ENCODE measurements at regions not wholly inside any gene's neighbourhood (a gene's known extent, or its start where the extent isn't known, plus 50 kb on each side); places are given as distances from the start of the nearest gene placed in this dataset.

DNA sequence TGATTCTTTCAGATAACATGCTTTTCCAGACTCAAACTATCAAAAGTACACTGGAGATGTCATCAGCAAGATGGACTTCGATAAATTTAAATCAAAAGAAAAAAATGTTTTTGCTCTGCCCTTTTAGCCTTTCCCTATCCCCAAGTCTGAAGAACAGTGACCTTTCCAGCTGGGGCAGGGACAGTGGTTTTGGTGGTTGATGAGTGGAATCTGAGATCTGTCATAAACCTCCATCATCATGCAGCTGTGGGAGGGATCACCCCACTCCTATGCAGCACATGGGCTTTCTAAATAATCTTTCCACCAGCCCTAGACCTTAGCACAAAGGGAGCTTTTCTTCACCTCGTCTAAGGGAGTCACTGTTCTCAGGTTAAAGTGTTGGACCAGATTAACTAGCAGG is 869.5 kb upstream of the SOX9 start:
- DNase-seq = no peak

DNA sequence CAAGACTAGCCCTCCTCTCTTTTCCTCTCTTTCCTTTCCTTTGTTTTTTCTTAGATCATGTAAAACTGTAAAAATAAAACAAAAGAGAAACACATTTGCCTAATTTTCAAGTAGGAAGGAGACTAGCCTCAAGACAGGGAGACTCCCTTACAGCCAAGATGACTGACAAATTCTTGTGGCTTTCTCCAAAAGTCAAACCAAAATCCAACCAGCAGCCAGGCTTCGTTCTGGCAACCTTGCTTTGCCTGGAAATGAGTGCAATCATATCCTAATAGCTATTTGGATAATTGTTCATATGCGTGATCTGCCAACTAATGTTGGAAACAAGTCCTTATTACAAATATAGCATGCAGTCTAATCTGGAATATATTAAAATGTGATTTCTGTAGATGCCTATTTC is 868.9 kb upstream of the SOX9 start:
- no peak for DNase-seq

DNA sequence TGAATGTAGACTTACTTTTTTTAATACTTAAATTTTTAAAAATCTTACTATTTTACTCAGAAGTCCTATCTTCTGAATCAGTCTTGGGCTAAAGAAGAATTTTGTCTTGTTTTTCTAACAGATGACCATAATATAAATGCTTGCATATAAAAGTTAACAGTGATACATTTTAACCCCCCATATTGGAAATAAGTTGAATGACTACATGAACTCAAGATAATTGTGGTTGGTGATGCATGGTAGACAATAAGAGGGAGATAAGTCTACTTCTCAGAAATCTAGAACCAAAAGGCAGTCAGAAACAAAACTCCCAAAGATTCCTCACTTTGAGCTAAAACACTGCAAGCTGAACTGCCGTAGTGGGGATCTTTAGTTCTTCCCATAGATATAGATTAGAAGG is 868.4 kb upstream of the SOX9 start:
- no peak for DNase-seq

DNA sequence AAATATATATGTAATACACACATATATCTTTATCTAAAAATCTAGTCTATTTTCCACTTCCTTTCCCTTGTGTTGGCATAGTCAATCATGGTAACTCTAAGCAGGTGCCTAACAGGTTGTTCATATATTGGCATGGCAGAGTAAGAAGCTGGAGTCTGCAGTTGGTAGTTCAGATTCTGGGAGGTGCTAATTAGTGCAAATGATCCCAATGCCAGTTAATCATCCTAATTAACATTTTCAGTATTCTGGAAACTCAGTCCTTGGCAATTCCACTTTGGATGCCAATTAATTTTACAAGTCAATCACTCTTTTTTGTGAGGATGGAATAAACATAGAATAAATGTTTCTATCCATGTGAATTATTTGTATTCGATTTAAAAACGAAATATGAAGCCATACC is 863.7 kb upstream of the SOX9 start:
- no peak for DNase-seq

DNA sequence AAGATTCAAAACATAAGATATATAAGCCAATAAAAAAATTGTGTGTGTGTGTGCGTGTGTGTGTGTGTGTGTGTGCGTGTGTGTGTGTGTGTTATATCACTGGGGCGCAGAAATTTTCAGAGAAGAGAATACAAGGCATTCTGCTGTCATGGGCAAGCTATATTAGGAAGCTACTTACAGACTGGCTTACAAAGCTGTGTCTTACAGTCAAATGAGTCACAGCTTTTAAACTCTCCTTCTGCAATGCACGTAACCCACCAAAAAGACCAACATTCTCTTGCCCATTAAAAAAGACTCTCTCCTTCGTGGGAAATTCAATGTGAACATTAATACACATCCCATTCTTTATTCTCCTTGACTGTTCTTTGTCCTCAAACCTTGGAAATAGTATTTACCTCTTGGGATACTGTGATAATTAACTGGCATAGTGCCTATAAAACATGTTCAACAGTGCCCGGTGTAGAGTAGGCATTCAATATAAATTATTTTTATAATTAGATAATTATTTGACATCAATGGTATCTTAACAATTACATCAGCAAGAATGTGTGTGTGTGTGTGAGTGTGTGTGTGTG is 860.4 kb upstream of the SOX9 start:
- DNase-seq = no peak

DNA sequence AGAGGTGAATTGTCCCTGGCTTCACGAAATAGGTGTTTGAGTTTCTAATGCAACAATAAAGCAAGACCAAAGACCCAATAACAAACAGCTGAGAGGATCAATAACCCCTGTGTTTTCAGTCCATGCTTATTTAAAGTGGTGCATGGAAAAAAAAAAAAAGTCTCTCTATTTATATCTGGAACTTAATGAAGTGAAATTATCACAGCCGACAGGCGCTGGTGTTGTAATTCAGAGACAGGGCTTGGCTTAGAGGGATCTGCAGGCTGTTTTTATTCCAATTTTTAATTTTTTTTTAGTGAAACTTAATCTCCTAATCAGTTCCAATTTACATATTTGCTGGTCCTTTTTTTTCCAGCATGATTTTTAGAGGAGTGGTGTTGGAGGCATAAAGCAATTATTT is 858.2 kb upstream of the SOX9 start:
- no peak for DNase-seq

DNA sequence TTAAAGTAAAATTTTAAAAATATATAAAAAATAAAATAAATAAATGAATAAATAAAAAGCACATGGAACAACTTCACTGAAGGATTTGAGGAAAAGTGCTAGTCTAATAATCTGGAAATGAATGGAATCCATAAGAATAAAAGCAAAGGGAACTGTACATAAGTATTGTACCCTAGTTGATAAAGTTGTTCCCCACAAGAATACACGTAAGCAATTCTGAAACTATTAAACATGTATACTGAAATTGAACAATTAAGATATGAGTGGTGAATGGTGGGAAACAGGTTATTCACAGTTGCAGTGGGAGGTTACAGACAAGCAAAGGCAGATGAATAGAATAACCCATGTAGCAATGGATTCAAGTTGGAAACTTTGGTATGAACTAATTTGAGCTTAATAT is 853.2 kb upstream of the SOX9 start:
- no peak for DNase-seq

DNA sequence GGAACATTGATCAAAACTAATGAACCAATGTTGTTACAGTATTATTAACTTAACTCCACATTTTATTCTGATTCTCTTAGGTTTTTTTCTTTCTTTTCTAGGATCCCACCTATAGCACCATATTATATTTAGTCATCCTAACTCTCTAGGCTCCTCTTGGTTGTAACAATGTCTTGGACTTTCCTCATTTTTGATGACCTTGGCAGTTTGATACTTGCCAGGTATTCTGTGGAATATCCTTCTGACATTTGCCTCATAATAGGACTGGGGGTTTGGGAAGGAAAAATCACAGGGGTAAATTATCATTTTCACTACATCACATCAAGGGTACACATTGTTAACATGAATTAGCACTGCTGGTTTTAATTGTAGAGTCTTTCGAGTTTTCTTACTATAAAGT is 851.6 kb upstream of the SOX9 start:
- DNase-seq = no peak

DNA sequence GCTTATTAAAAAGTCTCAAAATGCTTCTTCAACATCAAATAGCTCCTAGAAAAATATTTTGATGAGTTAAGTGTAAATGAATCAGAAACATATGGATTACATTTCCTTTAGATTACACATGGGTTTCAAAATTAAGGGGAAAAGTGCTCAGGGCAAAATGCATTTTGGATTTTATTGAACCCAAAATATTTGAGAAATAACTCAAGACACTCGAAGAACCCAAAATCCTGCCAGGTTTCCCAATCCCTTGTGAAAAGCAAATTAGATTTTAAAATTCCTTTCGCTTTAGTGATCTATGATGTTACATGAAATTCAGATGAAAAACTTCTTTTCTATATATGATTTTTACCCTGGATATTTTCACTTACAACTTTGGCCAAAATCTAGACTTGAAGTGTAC is 847.4 kb upstream of the SOX9 start:
- DNase-seq = no peak

DNA sequence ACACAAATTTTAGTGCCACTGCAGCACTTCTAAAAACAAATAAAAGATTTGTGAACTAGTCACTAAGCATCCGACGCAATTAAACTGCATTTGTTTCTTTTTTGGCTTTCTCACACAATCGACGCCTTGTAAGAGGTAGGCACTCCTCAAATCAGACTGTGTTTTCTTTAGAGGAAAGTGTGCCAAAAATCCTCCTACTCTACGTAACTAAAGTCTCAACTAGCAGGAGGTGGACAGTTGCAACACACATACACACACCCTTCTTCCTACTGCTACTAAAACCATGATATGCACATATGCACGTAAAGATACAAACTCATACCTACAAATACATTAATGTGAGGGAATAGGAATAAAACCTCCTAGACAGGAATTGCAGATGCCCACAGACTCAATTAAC is 844.7 kb upstream of the SOX9 start:
- no peak for DNase-seq

DNA sequence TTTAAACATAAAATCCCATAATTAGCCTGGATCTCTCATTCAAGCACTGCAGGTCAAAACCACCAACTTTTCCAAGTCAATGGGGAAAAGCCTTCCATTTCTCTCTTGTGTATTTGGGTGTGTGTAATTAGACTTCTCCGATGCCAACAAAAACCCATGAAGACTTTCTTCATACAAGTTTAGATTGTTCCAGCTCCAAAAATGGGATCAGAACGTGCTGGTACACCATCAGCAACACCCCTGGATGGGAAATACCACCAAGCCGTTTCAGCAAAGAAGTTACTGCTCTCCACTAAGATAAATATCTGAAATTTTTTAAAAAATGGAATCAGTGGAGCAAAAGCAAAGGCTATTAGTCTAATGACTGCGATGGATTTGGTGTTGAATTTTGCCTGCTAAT is 837.3 kb upstream of the SOX9 start:
- DNase-seq = no peak

DNA sequence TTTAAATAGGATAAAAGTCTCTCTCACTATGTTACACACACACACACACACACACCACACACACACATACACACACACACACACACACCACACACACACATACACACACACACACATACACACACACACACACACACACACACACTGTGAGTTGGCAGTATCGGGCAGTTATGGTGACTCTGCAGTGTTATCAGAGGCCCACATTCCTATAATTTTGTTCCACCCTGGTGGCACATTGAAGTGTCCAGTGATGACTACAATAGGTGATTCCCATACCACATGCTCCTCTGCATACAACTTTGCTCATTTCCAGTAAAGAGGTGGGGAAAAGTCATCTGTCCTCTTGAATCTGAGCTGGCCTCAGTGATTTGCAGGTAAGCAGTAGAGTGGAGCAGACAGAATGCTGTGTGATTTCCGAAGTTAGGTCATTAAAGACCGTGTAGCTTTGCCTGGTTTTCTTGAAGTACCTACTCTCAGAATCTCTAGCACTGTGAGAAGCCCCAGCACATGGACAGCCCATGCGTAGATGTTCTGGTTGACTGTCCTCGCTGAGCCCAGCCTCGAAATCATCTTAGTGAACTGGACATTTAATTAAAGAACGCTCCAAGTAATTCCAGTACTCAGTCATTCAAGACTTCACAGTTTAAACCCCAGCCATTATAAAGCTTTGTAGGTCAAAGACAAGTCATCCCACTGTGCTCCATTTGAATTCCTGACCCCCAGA is 836.6 kb upstream of the SOX9 start:
- no peak for DNase-seq

DNA sequence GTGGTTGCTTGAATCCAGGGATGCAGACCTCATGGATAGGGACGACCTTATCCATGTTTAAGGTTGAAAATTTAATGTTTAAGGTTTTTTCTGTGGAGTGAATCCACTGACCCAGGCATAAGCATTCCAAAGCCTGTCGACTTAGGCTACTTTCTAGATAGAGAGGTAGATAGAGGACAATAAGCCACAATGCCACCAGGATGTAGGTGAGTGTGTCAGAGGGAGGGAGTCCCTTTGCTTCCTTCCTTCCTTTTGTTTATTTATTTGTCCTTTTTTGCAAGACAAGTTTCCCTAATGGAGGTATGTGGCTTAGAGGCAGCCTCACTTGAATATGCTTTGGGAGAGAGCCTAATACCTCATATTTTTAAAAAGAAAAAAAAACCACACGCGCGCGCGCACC is 834.2 kb upstream of the SOX9 start:
- DNase-seq = no peak

DNA sequence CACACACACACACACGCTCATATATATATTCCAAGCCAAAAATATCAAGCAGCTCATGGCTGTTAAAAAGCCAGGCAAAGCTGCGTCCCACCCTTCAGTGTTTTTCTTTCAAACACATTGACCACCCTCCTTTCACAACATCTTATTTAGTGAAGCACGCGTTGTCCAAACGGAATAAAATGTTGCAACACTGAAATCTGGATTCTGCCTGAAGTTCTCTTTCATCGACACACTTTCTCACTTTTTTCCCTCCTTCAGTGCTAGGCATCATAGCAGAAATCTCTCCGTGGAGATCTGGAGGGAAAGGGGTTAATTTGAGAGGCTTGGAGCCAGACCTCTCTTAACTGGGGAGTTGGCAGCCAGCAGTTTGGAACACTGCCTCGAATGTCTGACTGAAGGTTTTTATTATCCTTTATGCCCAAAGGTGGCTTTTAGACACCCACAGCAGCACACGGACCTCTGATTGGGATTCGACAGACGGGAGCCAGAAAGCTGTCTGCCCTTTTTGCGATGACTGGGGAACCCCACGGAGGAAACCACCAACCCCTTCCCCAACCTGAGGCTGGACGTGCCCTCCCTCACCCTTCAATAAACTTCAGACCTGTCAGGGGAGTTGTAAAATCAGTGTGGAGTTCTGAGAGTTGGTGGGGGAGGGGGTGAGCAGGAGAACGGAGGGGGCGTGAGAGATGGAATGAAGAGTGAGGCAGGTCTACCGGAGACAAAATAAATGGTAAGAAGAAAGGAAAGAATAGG is 833.6 kb upstream of the SOX9 start:
- peak in 4 of 51 donors; percentile 0 for DNase-seq

DNA sequence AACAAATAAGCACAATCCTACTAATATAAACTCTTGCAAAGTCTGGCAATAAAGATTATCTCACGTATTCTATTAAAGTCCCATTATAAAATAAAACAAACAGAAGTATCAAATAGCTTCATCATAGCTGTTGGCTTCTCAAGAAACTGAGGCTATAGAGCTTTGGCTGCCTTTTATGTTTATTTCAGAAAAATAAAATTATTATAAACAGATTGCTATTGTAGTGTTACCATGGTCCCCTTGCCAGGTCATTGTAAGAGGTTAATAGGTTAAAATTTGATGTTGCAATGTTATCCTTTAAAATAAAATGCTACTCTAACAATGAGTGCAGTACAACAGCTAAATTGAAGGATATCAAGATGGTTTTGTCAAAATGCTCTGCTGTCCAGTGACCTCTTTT is 828.8 kb upstream of the SOX9 start:
- no peak for DNase-seq

DNA sequence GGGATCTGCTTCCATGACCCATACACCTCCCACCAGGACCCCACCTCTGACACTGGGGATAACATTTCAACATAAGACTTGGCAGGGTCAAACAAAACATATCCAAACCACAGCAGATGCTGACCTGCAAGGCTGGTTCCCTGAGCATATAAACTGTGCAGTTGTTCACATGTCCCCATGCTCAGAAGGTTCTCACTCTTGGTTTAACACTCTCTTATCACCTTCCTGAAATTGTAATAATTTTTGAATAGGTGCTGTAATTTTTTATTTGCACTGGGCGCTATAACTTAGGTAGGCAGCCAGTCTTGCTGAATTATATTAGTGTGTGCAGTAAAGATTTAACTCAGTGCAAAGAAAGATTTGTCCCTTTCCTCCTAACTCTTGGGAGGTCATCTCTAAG is 824.8 kb upstream of the SOX9 start:
- no peak for DNase-seq

DNA sequence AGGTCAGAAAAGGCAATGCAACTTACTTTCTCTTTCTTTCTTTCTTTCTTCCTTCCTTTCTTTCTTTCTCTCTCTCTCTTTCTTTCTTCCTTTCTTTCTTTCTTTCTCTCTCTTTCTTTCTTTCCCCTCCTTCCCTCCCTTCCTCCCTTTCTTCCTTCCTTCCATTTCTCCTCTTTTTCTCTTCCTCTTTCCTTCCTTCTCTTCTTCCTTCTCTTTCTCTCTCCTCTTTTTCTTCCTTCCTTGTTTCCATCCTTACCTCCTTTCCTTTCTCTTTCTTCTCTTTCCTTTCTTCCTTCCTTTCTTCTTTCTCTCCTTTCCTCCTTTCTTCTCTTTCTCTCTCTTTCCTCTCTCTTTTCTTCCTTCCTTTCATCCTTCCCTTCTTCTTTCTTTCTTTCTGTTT is 819.8 kb upstream of the SOX9 start:
- DNase-seq = no peak

DNA sequence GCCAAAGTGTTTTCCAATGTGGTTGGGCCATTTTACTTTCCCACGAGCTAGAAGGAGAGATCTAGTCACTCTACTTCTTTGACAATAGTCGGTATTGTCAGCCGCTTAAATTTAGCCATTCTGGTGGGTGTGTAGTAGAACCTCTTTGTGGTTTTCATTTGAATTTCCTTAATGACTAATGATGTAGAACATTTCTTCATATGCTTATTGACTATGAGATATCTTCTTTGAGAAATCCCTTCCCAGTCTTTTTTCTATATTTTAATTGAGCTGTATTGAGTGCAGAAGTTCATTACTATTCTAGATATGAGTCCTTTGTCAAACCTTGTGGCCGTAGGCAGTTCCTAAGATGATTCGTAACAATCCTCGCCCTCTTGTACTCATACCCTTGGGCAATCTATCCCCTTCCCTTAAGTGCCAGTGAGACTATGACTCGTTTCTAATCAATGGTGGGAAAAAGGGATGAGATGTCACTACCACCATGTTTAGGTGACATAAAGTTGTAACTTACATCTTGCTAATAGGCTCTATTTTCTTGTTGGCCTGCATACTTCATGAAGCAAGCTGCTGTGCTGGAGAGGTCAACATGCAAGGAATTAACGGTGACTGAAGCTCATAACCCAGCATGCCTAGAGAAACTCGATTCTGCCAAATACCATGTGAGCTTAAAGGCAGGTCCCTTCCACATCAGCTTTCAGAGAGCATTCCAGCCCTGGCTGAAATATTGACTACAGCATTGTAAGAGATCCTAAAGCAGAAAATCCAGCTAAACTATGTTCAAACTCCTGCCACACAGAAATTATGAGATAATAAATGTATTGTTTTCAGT is 817.9 kb upstream of the SOX9 start:
- DNase-seq = no peak

DNA sequence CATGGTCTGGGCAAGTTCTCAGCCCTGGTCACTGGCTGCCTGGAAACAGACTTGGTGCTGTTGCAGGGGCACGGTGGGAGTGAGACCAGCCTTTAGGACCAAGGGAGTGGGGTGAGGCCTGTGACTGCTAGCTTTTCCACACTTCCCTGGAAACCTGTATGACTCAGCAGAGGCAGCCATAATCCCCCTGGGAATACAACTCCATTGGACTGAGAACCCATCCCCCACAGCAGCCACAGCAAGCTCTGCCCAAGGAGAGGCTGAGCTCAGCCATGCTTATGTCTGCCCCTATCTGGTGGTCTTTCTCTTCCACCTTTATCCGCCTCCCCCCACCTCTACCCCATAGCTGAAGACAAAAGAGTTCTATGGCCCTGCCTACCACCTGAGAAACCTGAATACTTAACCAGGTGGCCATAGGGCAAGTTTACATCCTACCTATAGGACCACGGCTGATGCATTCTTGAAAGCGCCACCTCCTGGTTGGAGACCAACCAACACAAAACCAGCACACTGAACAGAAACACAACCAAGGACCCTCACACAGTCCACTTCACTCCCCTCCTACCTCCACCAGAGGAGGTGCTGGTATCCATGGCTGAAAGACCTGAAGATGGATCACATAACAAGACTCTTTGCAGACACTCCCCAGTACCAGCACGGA is 816.2 kb upstream of the SOX9 start:
- no peak for DNase-seq

DNA sequence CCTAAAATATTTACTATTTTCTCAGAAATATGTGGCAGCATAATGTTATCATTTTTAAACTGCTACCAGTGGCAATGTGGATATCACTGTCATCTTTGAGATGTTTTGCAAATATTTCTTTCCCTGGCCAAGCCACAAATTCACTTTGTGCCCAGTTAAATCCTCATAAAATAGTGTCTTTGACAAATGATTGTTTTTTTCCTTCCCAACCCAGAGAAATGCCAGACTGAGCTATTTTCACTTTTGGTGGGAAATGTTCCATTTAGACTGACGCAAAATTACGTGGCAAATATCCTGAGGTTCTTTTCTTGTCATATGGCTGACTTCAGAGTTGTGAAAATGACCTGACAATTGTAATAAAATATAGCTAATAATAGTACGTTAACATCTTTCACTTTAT is 807.0 kb upstream of the SOX9 start:
- DNase-seq = no peak

DNA sequence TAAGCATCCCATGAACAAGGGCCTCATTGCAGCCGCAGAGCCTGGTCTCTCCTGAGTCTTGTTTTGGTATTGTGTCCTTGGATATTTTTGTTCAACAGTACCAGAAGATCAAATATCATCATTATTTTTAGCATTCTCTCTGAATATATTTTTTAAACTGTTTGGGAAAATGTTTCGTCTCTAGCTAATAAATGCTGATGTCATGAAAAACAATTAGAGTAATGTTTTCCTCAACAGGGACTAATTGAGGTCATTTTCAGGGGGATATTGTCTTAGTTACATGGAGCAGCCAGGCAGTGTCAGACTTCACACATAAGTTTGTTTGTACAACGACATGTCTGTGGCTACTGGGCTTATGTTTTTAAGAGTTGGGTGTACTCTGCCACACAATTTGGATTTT is 805.3 kb upstream of the SOX9 start:
- DNase-seq = peak in 1 of 51 donors; percentile 15
